SW 1271 (cell line): ENCODE measurements at regions not wholly inside any gene's neighbourhood (a gene's known extent, or its start where the extent isn't known, plus 50 kb on each side); places are given as distances from the start of the nearest gene placed in this dataset.

Experiments
- DNase-seq, 2 experiments: peaks; one replicate each; lab custom pipeline; 2025; lab: John Stamatoyannopoulos, UW

DNA sequence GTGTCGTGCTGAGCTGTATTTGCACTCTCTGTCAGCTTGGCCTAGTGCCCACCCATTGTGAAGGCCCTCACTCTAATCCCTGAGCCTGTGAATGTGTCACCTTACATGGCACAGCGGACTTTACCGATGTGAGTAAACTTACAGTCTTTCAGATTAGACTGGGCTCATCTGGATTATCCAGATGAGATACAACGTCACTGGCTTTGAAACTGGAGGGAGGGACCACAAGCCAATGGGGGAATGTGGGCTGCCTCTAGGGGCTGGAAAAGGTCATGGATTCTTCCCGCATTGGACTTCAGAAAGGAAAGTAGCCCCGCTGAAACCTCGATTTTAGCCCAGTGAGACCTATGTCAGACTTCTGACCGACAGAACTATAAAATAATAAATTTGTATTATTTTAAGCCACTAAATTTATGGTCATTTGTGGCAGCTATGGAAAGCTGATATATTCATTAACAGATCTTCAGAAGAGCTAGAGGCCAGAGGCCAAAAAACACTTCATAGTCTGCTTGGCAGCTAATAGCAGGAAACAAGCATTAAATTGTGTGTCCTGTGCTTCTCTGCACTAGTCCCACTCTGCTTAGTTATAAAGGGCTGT, 139.0 kb upstream of the GAS1 start:
- DNase-seq = no peak

DNA sequence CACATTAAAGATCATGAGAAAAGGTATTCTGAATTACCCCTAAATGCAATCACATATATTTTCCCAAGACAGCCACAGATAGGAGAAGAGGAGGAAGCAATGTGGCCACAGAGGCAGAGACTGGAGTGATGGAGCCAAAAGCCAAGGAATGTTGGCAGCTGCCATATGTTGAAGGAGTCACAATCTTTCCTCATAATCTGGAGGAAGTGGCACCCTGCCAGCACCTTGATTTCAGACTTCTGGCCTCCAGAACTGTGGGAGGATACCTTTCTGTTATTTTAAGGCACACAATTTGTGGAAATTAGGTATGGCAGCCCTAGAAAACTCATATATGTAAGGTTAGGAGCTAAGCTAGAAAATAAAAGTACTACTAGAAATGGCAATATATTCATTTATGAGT, 139.9 kb upstream of the GAS1 start:
- no peak for DNase-seq

GRCh38 chr9:87088192-87088591, 140.9 kb upstream of the GAS1 start:
- no peak for DNase-seq

DNA sequence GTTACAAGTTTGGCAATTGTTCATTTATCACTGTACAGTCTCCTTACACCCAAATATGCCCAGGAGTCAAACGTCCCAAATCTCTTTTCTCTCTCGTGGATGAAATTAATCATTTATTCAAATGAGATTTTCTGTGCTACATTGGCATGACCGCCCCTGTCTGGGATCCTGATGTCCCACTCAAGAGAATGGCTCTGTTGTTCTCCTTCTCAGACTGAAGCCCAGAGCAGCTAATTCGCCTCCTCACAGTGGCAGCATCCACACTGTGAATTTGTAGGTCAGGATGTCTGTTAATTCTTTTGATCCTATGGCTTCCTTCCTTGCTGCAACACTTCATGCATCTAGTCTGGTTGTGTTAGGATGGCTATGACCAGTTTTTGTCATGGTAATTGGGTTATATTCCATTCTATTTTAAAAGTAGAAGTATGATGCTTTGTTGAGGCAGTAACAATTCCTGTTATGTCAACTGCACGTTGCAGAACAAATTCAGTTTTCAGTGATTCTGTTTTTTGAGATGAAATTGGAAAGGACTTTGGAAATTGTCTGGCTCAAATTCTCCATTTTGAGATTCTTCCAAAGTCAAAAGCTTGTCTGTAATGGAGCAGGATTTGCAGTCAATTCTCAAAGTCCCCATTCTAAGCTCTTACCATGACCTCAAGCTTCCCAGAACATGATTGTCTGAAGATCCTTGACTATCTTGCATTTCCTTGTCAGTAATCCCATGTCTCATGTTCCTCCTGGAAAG, 141.5 kb upstream of the GAS1 start:
- no peak for DNase-seq

GRCh38 chr9:87089506-87089905, 142.2 kb upstream of the GAS1 start:
- no peak for DNase-seq

- no peak for DNase-seq
Measured at GRCh38 chr9:87089929-87090328, 142.6 kb upstream of the GAS1 start.

DNA sequence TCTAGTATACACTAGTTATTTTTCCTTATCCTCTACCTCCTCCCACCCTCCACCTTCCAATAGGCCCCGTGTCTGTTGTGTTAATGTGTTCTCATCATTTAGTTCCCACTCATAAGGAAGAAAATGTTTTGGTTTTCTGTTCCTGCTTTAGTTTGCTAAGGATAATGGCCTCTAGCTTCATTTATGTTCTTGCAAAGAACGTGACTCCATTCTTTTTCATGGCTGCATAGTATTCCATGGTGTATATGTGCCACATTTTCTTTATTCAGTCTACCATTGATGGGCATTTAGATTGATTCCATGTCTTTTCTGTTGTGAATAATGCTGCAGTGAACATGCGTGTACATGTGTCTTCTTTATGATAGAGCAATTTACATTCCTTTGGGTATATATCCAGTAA, 146.5 kb upstream of the GAS1 start:
- no peak for DNase-seq

GRCh38 chr9:87095951-87096350, 148.6 kb upstream of the GAS1 start:
- no peak for DNase-seq

GRCh38 chr9:87096506-87096905, 149.2 kb upstream of the GAS1 start:
- no peak for DNase-seq

DNA sequence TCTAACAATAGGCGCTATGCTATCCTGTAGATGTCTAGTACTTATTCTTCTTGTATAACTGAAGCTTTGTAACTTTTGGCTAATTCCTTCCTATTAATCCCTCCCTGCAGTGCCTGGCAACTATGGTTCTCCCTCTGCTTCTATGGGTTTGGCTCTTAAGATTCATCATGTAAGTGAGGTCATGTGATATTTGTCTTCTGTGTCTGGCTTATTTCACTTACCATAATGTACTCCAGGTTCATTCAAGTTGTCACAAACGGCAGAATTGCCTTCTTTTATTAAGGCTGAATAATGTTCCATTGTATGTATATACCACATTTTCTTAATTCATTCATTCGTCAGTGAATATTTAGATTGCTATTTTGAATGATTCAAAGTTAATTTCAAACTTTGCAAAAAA, 149.9 kb upstream of the GAS1 start:
- DNase-seq = no peak

DNA sequence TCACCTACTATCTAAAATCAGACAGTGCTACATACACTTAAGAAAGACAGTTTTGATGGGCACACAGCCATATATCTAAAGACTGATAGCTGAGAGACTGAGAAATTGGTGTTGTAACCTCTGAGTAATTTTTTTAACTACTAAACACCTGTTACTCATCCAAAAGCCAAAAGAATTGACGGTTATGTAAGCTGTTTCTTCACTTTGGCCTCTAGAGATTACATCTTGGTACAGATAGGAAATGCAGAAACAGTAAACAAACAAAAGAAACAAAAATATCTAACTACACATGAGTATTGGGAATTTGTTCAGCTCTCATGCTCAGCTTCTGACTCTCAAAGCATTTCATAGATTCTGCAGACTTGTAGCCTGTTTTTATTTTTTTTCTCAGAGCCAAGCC, 152.1 kb upstream of the GAS1 start:
- no peak for DNase-seq

- DNase-seq = no peak
Measured at GRCh38 chr9:87100001-87100400, 152.7 kb upstream of the GAS1 start.

DNA sequence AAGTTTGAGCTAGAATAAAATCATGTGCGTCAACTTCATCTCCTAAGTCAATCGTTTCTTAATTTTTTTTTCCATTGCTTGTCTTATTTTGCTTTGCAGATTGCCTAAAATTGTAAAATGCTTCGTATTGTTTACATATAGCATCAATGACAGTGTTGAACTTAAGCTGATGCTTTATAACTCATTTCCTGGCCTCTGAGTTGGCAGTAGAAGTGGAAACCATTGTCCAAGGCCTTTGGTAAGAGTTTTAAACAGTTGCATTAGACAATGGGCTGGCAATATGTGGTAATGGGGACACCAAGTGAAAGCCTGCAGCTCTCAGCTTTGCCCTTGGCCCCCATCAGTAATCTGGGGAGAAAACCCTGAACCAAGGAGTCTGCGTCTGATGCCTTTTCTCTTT, 154.8 kb upstream of the GAS1 start:
- DNase-seq = no peak

GRCh38 chr9:87107072-87107471, 159.8 kb upstream of the GAS1 start:
- DNase-seq = no peak

- no peak for DNase-seq
Measured at GRCh38 chr9:87108661-87109060, 161.4 kb upstream of the GAS1 start.

GRCh38 chr9:87109231-87109631, 161.9 kb upstream of the GAS1 start:
- no peak for DNase-seq

GRCh38 chr9:87109851-87110250, 162.5 kb upstream of the GAS1 start:
- no peak for DNase-seq

GRCh38 chr9:87111010-87111409, 163.7 kb upstream of the GAS1 start:
- no peak for DNase-seq

- DNase-seq = no peak
Measured at GRCh38 chr9:87112656-87113055, 165.3 kb upstream of the GAS1 start.

DNA sequence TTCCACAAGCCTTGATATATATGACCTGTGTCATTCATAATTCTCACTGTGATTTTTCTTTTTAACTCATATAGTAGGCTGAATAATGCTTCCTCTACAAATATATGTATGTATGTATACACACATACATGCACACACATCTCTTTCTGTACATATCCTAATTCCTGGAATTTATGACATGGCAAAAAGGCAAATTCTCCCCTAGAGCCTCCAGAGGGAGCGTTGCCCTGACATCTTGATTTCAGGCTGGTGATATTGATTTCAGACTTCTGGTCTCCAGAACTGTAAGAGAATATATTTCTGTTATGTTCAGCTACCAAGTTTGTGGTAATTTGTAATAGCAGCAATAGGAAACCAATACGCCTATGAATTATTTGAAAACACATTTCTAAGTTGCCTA, 166.6 kb upstream of the GAS1 start:
- no peak for DNase-seq

- DNase-seq = no peak
Measured at GRCh38 chr9:87115785-87116184, 168.5 kb upstream of the GAS1 start.

GRCh38 chr9:87116492-87116891, 169.2 kb upstream of the GAS1 start:
- no peak for DNase-seq

GRCh38 chr9:87118594-87118993, 171.3 kb upstream of the GAS1 start:
- no peak for DNase-seq

GRCh38 chr9:87119328-87119881, 172.1 kb upstream of the GAS1 start:
- DNase-seq = no peak
